ENCODE measurements at regions not wholly inside any gene's neighbourhood (a gene's known extent, or its start where the extent isn't known, plus 50 kb on each side); places are given as distances from the start of the nearest gene placed in this dataset.

DNA sequence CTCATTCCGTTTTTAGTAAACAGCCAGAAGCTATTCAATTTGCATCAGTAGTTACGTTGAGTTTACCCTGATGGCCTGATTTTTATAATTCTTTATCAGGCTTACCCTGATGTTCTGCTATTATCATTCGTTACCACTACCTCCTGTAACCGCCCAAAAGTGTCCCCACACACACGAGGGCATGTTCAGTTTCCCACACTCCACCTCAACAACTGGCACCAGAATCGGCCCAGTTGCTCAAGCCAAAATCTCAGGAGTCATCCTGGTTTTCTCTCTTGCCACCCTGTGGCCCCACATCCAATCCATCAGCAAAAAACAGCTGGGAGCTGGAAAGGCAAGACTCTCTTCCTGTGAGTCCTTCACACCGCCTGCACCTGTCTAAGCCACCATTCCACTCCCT is 102.9 kb upstream of the RAB6C start:
- Mint-ChIP-seq H3K36me3 (ENCODE audit: insufficient read depth) (no peaks in the 10 kb centered on the region), H3K9me3 (ENCODE audit: low read depth) (no peaks in the 10 kb centered on the region), H3K27ac (peak overlapping the region; percentile 96), H3K27me3 (peaks cover 5% of the 10 kb centered on the region), H3K4me3 (ENCODE audit: low read depth) (peak overlapping the region; percentile 98), H3K4me1 (ENCODE audit: low read depth) (peaks cover 8% of the 10 kb centered on the region)
- DNase-seq (ENCODE audit: low spot score, unreplicated experiment): no peak
- TF ChIP-seq, protein P1, sequence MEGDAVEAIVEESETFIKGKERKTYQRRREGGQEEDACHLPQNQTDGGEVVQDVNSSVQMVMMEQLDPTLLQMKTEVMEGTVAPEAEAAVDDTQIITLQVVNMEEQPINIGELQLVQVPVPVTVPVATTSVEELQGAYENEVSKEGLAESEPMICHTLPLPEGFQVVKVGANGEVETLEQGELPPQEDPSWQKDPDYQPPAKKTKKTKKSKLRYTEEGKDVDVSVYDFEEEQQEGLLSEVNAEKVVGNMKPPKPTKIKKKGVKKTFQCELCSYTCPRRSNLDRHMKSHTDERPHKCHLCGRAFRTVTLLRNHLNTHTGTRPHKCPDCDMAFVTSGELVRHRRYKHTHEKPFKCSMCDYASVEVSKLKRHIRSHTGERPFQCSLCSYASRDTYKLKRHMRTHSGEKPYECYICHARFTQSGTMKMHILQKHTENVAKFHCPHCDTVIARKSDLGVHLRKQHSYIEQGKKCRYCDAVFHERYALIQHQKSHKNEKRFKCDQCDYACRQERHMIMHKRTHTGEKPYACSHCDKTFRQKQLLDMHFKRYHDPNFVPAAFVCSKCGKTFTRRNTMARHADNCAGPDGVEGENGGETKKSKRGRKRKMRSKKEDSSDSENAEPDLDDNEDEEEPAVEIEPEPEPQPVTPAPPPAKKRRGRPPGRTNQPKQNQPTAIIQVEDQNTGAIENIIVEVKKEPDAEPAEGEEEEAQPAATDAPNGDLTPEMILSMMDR (IDR thresholded peaks at IDR 0.05; ENCODE audit: unreplicated experiment): no peak

DNA sequence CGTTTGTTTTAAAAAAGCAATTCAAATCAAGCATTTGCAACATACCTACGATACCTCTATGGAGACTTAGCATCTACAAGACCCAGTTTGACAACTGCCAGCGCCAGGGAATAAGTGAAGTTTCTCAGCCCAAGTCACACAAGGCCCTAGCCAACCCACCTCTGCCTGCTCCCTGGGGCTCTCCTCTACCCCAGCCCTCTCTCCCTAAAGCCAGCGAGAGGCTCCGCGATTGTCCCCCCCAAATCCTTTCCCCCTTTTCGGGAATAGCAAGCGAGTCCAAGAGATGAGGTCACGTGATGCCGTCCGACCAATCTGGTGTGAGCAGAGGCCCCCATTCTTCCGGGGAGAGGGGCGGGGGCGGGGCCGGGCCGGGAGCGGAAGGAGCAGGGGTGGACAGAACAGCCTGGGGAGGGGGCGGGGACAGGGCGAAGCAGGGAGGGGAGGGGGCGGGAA is 102.2 kb upstream of the RAB6C start:
- H3K9me3 Mint-ChIP-seq (ENCODE audit: low read depth): no peaks in the 10 kb centered on the region
- TF ChIP-seq, protein P1 (IDR thresholded peaks at IDR 0.05; ENCODE audit: unreplicated experiment): no peak
- H3K4me1 Mint-ChIP-seq (ENCODE audit: low read depth): peaks cover 8% of the 10 kb centered on the region
- H3K36me3 Mint-ChIP-seq (ENCODE audit: insufficient read depth): no peaks in the 10 kb centered on the region
- peaks cover 7% of the 10 kb centered on the region for H3K27me3 Mint-ChIP-seq
- DNase-seq (ENCODE audit: low spot score, unreplicated experiment): peak; percentile 87
- H3K27ac Mint-ChIP-seq: peak overlapping the region; percentile 96
- H3K4me3 Mint-ChIP-seq (ENCODE audit: low read depth): peak overlapping the region; percentile 98

DNA sequence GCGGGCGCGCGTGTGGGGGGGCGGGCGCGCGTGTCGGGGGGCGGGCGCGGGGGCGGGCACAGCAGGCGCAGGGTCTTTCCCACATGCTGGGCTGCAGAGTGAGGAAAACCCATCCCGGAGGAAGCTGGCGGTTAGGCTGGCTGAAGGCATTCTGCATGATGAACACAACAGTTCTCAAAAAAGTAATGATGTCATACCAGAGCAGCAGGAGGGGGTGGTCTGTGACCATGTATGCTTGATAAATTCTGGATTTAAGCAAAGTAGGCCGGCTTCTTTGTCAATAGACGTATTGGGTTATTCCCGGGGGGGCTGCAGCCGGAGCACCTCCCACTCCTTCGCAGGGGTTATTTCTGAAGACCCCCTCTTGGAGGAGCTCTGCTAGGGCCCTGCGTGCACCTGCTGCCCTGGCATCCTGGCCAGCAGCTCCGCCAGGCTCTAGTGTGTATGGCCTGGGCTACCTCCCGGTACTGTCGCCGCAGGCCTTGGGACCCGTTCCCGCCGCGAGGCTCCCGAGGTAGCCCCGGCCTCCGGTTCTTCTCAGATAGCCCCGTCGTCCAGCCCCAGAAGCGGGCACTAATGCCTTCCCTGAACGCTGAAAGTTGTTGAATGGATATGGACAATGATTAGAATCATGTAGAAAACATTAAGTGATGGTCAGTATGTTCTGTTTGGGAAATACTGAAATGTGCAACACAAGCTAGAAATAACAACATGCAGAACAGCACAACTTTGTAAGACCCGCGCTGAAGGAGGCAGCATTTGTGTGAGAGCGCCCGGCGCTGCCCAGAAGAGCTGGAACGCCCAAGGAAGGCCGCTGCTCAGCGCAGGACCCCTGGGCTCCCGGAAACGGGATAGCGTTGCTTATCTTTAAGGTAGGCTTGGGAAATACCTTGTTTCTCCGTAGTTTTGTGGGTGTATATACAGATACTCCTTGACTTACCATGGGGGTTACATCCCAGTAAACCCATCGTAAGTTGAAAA is 101.4 kb upstream of the RAB6C start:
- Mint-ChIP-seq H3K4me3 (ENCODE audit: low read depth) (peak overlapping the region; percentile 79), H3K27me3 (peaks cover 12% of the 10 kb centered on the region), H3K4me1 (ENCODE audit: low read depth) (peaks cover 8% of the 10 kb centered on the region), H3K36me3 (ENCODE audit: insufficient read depth) (no peaks in the 10 kb centered on the region), H3K9me3 (ENCODE audit: low read depth) (no peaks in the 10 kb centered on the region), H3K27ac (peak overlapping the region; percentile 88)
- TF ChIP-seq, protein P1 (IDR thresholded peaks at IDR 0.05; ENCODE audit: unreplicated experiment): no peak
- peak; percentile 30 for DNase-seq (ENCODE audit: low spot score, unreplicated experiment)

DNA sequence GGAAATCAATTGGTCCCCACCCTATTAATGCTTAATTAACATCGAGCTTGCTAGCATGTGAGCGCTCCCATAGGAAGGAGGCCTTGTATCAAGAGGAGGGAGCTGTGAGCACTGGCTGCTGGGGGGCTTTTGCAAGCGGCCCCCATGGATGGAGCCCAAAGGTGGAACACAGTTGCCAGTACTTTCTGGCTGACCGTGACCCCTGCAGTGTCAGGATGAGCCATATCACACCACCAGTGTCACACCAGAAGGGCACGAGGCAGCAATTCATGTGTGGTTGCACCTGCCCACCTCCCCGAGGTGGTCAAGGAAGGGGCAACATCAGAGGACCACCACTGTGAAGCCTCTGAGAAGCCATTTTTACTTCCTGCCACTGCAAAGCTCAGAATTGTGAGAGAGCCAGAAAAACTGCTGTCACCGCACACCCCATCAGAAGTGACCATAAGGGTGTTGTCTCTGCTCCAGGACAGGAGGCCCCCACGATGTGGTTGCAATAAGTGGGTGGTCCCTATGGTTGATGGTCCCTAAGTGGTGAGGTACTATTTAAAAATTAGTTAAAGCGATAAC is 99.8 kb upstream of the RAB6C start:
- Mint-ChIP-seq H3K4me3 (ENCODE audit: low read depth) (no peak overlapping the region), H3K4me1 (ENCODE audit: low read depth) (peaks cover 8% of the 10 kb centered on the region), H3K27ac (no peak overlapping the region), H3K27me3 (peaks cover 12% of the 10 kb centered on the region), H3K36me3 (ENCODE audit: insufficient read depth) (no peaks in the 10 kb centered on the region), H3K9me3 (ENCODE audit: low read depth) (no peaks in the 10 kb centered on the region)
- TF ChIP-seq, protein P1 (IDR thresholded peaks at IDR 0.05; ENCODE audit: unreplicated experiment): no peak
- no peak for DNase-seq (ENCODE audit: low spot score, unreplicated experiment)

DNA sequence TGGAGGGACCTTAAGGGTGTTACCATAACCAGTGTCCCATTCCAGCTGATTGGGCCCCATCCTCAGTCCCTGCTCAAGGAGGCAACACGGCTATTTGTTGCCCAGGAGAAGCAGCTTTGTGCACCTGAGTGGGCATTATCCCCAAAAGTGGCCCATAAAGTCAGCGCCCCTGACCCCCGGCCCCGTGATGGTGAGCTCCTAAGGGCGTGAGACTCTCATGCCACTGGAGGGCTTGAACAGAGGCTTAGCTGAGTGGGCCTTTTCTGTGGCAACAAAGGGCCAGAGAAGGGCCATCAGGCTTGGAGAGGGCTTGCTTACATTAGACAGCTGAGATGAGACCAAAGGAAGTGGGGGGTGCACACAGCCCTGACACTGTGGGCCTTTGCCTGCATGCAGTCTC is 99.2 kb upstream of the RAB6C start:
- peaks cover 12% of the 10 kb centered on the region for H3K27me3 Mint-ChIP-seq
- TF ChIP-seq, protein P1 (IDR thresholded peaks at IDR 0.05; ENCODE audit: unreplicated experiment): no peak
- no peaks in the 10 kb centered on the region for H3K36me3 Mint-ChIP-seq (ENCODE audit: insufficient read depth)
- peaks cover 8% of the 10 kb centered on the region for H3K4me1 Mint-ChIP-seq (ENCODE audit: low read depth)
- DNase-seq (ENCODE audit: low spot score, unreplicated experiment): no peak
- H3K4me3 Mint-ChIP-seq (ENCODE audit: low read depth): no peak overlapping the region
- H3K27ac Mint-ChIP-seq: no peak overlapping the region
- no peaks in the 10 kb centered on the region for H3K9me3 Mint-ChIP-seq (ENCODE audit: low read depth)
